ENCODE measurements at regions not wholly inside any gene's neighbourhood (a gene's known extent, or its start where the extent isn't known, plus 50 kb on each side); places are given as distances from the start of the nearest gene placed in this dataset.
A peak's percentile ranks its signal among the peaks of the same experiment; 100 is the strongest.

GRCh38 chr13:110811008-110811720 lies 97.7 kb downstream of the ING1 start:
- Histone ChIP-seq H3K27ac (no peak overlapping the region), H3K4me1 (peaks cover 9% of the 10 kb centered on the region), H3K27me3 (ENCODE audit: insufficient read depth in 3 of 3, low read length in 2 of 3) (peaks cover 0 to 2% (median 0%) of the 10 kb centered on the region in 3 donors), H3K36me3 (ENCODE audit: insufficient read depth in 1 of 2, low read depth in 1 of 2) (no peaks in the 10 kb centered on the region), H3K4me3 (no peak overlapping the region), H3K9me3 (no peaks in the 10 kb centered on the region)
- no peak for ATAC-seq
- intact Hi-C loops (cut with DNase I): loop anchor here in 1 of 2 donors (10.0 kb wide), 2 partner anchors 96 to 356 kb away; partner anchors contain the start of gene ING1
- TF ChIP-seq CTCF (IDR thresholded peaks at IDR 0.05): no peak
- no peak for DNase-seq
- 80 to 87% (median 84%) methylated on average over 16 of the region's 16 CpGs for WGBS, 3 donors

GRCh38 chr13:110811771-110812120 lies 98.2 kb downstream of the ING1 start:
- H3K27me3 ChIP-seq (ENCODE audit: insufficient read depth in 3 of 3, low read length in 2 of 3): peaks cover 0 to 2% (median 0%) of the 10 kb centered on the region in 3 donors
- H3K36me3 ChIP-seq (ENCODE audit: insufficient read depth in 1 of 2, low read depth in 1 of 2): no peaks in the 10 kb centered on the region
- ATAC-seq (no peak), DNase-seq (no peak)
- H3K4me3 ChIP-seq: peak overlapping the region; percentile 66
- WGBS, 3 donors: 39 to 57% (median 43%) methylated on average over 8 of the region's 8 CpGs
- no peak overlapping the region for H3K27ac ChIP-seq
- no peak for TF ChIP-seq CTCF (IDR thresholded peaks at IDR 0.05)
- peaks cover 10% of the 10 kb centered on the region for H3K4me1 ChIP-seq
- intact Hi-C loops (cut with DNase I): loop anchor here in 1 of 2 donors (10.0 kb wide), 2 partner anchors 97 to 357 kb away; partner anchors contain the start of gene ING1
- no peaks in the 10 kb centered on the region for H3K9me3 ChIP-seq

- 6 to 14% (median 14%) methylated on average over 46 to 48 of the region's 48 CpGs for WGBS, 3 donors
Measured at GRCh38 chr13:110812121-110812868, 98.8 kb downstream of the ING1 start.

More at GRCh38 chr13:110812121-110812868, 98.8 kb downstream of the ING1 start:
- H3K36me3 ChIP-seq (ENCODE audit: insufficient read depth in 1 of 2, low read depth in 1 of 2): no peaks in the 10 kb centered on the region
- no peak overlapping the region for H3K27ac ChIP-seq
- DNase-seq: no peak
- peaks cover 15% of the 10 kb centered on the region for H3K4me1 ChIP-seq
- TF ChIP-seq CTCF (IDR thresholded peaks at IDR 0.05): no peak
- peak overlapping the region; percentile 66 for H3K4me3 ChIP-seq
- ATAC-seq: peak; percentile 50 to 85 (median 68)
- intact Hi-C loops (cut with DNase I): loop anchor here in 1 of 2 donors (10.0 kb wide), 2 partner anchors 97 to 357 kb away; partner anchors contain the start of gene ING1
- no peaks in the 10 kb centered on the region for H3K9me3 ChIP-seq
- peaks cover 0 to 2% (median 0%) of the 10 kb centered on the region in 3 donors for H3K27me3 ChIP-seq (ENCODE audit: insufficient read depth in 3 of 3, low read length in 2 of 3)

All from psoas muscle (tissue), 7 donors.